Nephron (organoid): ENCODE measurements at regions not wholly inside any gene's neighbourhood (a gene's known extent, or its start where the extent isn't known, plus 50 kb on each side); places are given as distances from the start of the nearest gene placed in this dataset.

ENCODE experiments used
- H3K27ac Mint-ChIP-seq, 3 experiments: 2 replicates each; pipeline ENCODE4 v1.8.0; 2020; ENCODE audit warnings: mixed read lengths in 3 of 3, mild to moderate bottlenecking in 2 of 3, moderate library complexity in 1 of 3
- H3K27me3 Mint-ChIP-seq: 2 replicates; pipeline ENCODE4 v1.8.0; 2021; ENCODE audit warnings: low read depth, mild to moderate bottlenecking, moderate library complexity, mixed read lengths
- H3K36me3 Mint-ChIP-seq: 2 replicates; pipeline ENCODE4 v1.8.0; 2020; ENCODE audit warnings: low read depth, mixed read lengths
- H3K4me1 Mint-ChIP-seq: 2 replicates; pipeline ENCODE4 v1.8.0; 2020; ENCODE audit warnings: mixed read lengths
- H3K4me3 Mint-ChIP-seq, 3 experiments: 2 replicates each; pipeline ENCODE4 v1.8.0; 2020; ENCODE audit warnings: mild to moderate bottlenecking in 3 of 3, mixed read lengths in 3 of 3, moderate library complexity in 2 of 3
- H3K9me3 Mint-ChIP-seq: 2 replicates; pipeline ENCODE4 v1.8.0; 2020; ENCODE audit warnings: mixed read lengths
- TF ChIP-seq, protein P1 (sequence below), 3 experiments: fragments of 200-600 bp; sonication (generic); IDR thresholded peaks; one replicate each; pipeline ENCODE4 v1.5.0; 2021; ENCODE audit warnings: antibody characterized with exemption in 3 of 3; ENCODE audit not compliant: unreplicated experiment in 3 of 3

DNA sequence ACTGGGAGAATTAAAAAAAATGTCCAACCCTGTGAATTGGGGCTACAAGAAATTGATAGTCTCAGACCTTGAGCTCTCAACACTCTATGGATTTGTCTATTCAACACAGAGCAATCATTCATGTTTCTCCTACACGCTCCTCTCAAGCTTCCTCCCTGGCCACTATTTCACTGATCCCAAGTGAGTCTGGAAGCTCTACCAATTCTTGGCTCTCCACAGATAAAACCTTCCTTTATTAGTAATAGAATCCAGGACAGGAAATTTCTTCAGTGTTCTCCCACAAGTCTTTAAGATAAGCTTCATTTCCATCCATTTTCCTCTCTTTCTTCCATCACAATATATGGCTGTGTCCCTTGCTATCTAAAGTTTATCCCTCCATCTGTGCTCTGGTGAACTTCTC, 215.1 kb upstream of the PAPPA start:
- H3K4me3 Mint-ChIP-seq = no peak overlapping the region
- H3K36me3 Mint-ChIP-seq = no peaks in the 10 kb centered on the region
- peaks cover 1% of the 10 kb centered on the region for H3K4me1 Mint-ChIP-seq
- H3K9me3 Mint-ChIP-seq = no peaks in the 10 kb centered on the region
- TF ChIP-seq, protein P1, sequence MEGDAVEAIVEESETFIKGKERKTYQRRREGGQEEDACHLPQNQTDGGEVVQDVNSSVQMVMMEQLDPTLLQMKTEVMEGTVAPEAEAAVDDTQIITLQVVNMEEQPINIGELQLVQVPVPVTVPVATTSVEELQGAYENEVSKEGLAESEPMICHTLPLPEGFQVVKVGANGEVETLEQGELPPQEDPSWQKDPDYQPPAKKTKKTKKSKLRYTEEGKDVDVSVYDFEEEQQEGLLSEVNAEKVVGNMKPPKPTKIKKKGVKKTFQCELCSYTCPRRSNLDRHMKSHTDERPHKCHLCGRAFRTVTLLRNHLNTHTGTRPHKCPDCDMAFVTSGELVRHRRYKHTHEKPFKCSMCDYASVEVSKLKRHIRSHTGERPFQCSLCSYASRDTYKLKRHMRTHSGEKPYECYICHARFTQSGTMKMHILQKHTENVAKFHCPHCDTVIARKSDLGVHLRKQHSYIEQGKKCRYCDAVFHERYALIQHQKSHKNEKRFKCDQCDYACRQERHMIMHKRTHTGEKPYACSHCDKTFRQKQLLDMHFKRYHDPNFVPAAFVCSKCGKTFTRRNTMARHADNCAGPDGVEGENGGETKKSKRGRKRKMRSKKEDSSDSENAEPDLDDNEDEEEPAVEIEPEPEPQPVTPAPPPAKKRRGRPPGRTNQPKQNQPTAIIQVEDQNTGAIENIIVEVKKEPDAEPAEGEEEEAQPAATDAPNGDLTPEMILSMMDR (IDR thresholded peaks at IDR 0.05; ENCODE audit: unreplicated experiment in 3 of 3) = no peak
- H3K27ac Mint-ChIP-seq = no peak overlapping the region
- no peaks in the 10 kb centered on the region for H3K27me3 Mint-ChIP-seq

DNA sequence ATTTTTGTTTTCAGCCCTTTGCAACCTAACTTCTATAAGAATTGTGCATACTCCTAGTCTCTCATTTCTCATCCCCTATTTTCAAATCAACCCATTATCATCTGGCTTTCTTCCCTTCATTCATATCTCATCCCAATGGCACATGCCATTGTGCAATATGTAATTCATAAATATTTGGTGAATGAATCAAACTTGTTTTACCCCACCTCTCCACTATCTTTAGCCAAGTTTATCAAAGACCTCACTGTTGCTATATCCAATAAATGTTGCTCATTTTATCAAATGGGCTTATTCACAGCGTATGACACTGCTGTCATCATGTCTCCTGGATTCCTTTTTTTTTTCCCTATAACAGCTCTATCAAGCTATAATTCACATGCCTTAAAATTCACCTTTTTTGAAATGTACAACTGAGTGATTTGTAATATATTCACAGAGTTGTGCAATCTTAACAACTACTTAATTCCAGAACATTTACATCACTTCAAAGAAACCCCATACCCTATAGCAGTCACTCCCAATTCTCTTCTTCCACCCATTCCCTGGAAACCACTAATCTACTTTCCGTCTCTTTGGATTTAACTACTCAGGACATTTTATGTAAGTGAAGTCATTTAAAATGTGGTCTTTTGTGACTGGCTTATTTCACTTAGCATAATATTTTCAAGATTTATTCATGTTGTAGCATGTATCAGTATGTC, 214.4 kb upstream of the PAPPA start:
- Mint-ChIP-seq H3K36me3 (no peaks in the 10 kb centered on the region), H3K4me3 (no peak overlapping the region), H3K27me3 (no peaks in the 10 kb centered on the region), H3K4me1 (peaks cover 7% of the 10 kb centered on the region), H3K9me3 (no peaks in the 10 kb centered on the region), H3K27ac (no peak overlapping the region)
- TF ChIP-seq, protein P1 (IDR thresholded peaks at IDR 0.05; ENCODE audit: unreplicated experiment in 3 of 3) = no peak

DNA sequence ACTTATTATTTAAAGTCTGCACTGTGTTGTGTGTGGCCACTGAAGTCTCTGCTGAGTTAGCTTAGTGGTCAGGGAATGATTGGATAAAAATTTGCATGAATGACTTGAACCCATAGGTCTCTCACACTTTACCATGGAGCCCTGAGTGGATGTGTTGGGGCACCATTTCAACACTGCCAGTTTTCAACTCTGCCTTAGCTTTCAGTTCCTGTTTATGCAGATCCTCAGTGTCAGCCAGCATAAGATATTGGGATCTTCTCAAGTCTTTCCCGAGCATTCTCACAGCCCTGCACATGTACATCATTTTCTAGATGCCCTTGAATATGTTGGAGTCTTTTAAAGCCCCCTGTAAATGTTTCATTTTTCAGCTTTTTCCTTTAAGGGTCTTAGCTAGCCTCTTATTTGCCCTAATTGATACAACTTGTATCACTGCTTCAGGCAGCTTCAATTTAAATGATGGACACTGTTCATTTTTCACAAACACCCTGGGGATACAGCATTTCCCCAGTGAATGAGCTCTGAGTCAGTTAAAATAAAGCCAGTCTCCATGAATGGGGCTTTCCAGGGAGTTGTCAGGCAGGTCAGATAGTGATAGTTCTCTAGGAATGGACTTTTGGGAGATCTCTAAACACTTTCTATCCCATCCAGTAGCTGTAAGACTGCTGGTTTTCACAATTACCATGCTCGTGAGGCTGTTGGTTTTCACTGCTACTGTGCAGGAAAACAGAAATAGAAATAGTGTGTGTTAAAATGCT, 211.9 kb upstream of the PAPPA start:
- no peaks in the 10 kb centered on the region for H3K27me3 Mint-ChIP-seq
- H3K4me3 Mint-ChIP-seq = no peak overlapping the region
- H3K36me3 Mint-ChIP-seq = no peaks in the 10 kb centered on the region
- peaks cover 14% of the 10 kb centered on the region for H3K4me1 Mint-ChIP-seq
- no peaks in the 10 kb centered on the region for H3K9me3 Mint-ChIP-seq
- no peak overlapping the region for H3K27ac Mint-ChIP-seq
- TF ChIP-seq, protein P1 (IDR thresholded peaks at IDR 0.05; ENCODE audit: unreplicated experiment in 3 of 3) = no peak

DNA sequence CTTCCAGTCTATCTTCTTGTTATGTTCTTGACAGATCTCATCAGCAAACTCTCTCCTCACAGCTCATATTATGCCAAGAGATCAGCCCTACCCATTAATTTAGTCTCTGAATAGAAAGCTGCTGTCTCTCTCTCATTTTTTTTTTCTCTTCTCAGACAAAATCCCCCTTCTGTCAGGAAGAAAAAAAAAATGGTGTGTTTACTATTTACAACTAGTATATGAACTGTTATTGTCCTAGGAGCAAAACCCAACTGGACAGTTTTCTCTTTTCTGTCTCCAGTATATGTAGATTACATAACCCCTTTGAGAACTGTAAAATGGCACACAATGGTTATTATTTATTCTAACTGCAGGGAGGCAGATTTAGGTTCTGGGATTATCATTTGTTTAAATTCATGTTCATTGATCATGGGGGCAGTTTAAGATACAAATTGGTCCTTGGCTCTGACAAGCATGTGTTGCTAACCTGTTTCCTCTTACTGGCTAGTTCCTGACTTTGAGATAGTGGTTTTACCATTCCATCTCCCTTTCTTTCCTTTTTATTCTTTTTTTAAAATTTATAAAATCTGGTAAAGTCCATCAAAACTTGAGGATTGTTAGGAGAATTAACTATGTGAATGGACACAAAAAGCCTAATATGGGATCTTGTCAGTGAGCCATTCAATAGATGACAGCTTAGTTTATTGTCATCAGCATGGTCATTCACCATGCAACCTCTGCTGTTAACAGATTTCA, 210.0 kb upstream of the PAPPA start:
- Mint-ChIP-seq H3K9me3 (no peaks in the 10 kb centered on the region), H3K27ac (peak overlapping the region in 1 of 3 experiments; percentile 74), H3K27me3 (no peaks in the 10 kb centered on the region), H3K4me3 (no peak overlapping the region), H3K4me1 (peaks cover 14% of the 10 kb centered on the region), H3K36me3 (no peaks in the 10 kb centered on the region)
- TF ChIP-seq, protein P1 (IDR thresholded peaks at IDR 0.05; ENCODE audit: unreplicated experiment in 3 of 3) = no peak

DNA sequence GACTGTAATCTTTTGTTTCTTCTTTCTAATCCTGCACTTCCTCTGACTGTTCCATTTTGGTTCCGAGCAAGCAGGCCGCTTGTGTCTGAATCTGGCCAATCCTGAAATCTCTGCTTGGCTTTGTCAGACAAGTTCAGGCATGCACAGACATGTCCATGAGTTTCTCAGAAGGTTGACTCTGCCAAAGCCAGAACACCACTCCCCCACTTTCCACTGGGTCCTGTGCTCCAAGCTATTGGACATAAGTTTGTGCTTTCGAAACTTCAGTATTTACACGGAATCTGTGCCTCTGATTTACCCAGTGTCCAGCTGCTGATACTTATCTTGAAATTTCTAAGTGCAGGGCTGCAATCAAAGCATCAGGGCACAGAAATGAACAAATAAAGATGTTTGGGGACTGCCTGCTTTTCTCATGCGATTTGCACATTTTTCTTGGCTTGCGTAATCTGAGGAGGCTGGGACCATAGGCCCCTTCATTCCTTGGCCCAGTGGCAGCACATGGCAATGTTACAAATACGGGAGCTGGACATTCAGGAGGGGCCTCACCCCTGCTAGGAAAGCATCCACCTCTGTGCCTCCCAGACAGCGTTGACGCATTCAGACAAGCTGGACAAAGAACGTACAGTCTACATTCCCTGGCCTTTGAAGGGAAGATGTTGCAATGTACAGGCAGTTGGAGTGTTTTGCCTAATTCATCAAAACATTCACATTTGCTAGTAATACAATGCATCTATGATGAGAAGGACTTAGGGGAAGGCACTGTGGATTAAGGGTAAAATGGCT, 209.2 kb upstream of the PAPPA start:
- TF ChIP-seq, protein P1 (IDR thresholded peaks at IDR 0.05; ENCODE audit: unreplicated experiment in 3 of 3) = no peak
- Mint-ChIP-seq H3K4me1 (peaks cover 14% of the 10 kb centered on the region), H3K4me3 (no peak overlapping the region), H3K9me3 (no peaks in the 10 kb centered on the region), H3K27ac (peak overlapping the region in 2 of 3 experiments; percentile 43 to 74), H3K27me3 (no peaks in the 10 kb centered on the region), H3K36me3 (no peaks in the 10 kb centered on the region)
